WERI-Rb-1 (cell line): ENCODE measurements at regions not wholly inside any gene's neighbourhood (a gene's known extent, or its start where the extent isn't known, plus 50 kb on each side); places are given as distances from the start of the nearest gene placed in this dataset.

Source experiments
- DNase-seq: peaks from one replicate; pipeline ENCODE4 v3.0.0-alpha.2; 2020
- H3K27ac ChIP-seq: fragments of 250-450 bp; sonication (Bioruptor Pico); 2 replicates; pipeline ENCODE4 v1.5.1; 2020; ENCODE audit warnings: mild to moderate bottlenecking, moderate library complexity
- H3K27me3 ChIP-seq: fragments of 250-450 bp; sonication (Bioruptor Pico); 2 replicates; pipeline ENCODE4 v1.5.1; 2021; ENCODE audit warnings: mild to moderate bottlenecking, low read depth, moderate library complexity; ENCODE audit not compliant: insufficient read depth, severe bottlenecking
- H3K36me3 ChIP-seq: fragments of 250-450 bp; sonication (Bioruptor Pico); 2 replicates; pipeline ENCODE4 v1.5.1; 2020; ENCODE audit warnings: mild to moderate bottlenecking, moderate library complexity
- H3K4me3 ChIP-seq: 2 replicates; pipeline ENCODE4 v1.5.1; 2011; ENCODE audit warnings: low read depth, mild to moderate bottlenecking, control low read depth, low read length
- H3K9me3 ChIP-seq: fragments of 250-450 bp; sonication (Bioruptor Pico); 2 replicates; pipeline ENCODE4 v1.5.1; 2021; ENCODE audit warnings: mild to moderate bottlenecking, moderate library complexity; ENCODE audit not compliant: severe bottlenecking
- CTCF ChIP-seq: IDR thresholded peaks from 2 replicates; pipeline ENCODE4 v1.5.1; 2011; ENCODE audit warnings: low read depth, mild to moderate bottlenecking, control low read depth, inconsistent platforms, low read length

DNA sequence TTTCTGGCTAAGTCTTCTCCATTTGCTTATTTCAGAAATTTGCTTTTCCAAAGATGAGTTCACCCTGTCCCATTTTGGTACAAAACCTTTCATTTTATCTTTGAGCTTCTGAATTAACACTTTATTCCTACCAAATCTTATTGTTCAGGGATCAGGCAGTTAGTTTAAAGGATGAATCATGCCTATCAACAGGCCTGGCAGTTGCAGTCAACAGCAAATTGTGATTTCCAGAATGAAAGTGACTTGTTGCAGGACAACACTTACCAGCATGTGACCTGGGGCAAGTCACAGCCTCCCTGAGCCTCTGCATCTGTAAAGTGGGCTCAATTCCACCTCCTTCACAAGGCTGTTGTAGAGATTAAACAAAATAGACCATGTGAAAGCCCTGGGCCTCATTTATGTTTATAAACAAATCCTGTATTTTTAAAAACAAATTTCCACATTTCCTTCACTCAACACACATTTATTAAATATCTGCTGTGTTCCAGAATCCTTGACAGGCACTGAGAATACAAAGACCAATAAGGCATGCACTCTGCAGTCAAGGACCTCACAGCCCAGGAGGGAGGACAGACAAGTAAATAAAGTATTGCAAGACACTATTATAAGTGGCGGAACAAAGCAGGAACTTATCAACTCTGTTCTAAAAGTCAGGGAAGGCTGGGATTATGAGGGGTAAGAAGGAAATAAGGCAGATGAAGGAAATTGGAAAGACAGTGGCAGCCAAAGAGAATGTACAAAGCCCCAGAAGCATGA, 359.1 kb upstream of the IL12A start:
- Histone ChIP-seq H3K36me3 (no peaks in the 10 kb centered on the region), H3K27me3 (no peaks in the 10 kb centered on the region), H3K27ac (no peak overlapping the region), H3K4me3 (no peak overlapping the region), H3K9me3 (no peaks in the 10 kb centered on the region)
- TF ChIP-seq CTCF: no peak
- DNase-seq: no peak

GRCh38 chr3:159631226-159631625, 357.4 kb upstream of the IL12A start:
- no peak overlapping the region for H3K4me3 ChIP-seq
- no peak for TF ChIP-seq CTCF
- no peaks in the 10 kb centered on the region for H3K36me3 ChIP-seq

GRCh38 chr3:159632128-159632527, 356.5 kb upstream of the IL12A start:
- Histone ChIP-seq H3K27me3 (no peaks in the 10 kb centered on the region), H3K4me3 (no peak overlapping the region), H3K27ac (no peak overlapping the region), H3K36me3 (no peaks in the 10 kb centered on the region), H3K9me3 (no peaks in the 10 kb centered on the region)
- DNase-seq: no peak
- TF ChIP-seq CTCF: no peak

More at GRCh38 chr3:159631226-159631625, 357.4 kb upstream of the IL12A start:
- no peak for DNase-seq
- Histone ChIP-seq H3K27ac (no peak overlapping the region), H3K27me3 (no peaks in the 10 kb centered on the region), H3K9me3 (no peaks in the 10 kb centered on the region)

GRCh38 chr3:159632851-159633250, 355.8 kb upstream of the IL12A start:
- Histone ChIP-seq H3K27me3 (no peaks in the 10 kb centered on the region), H3K4me3 (no peak overlapping the region), H3K36me3 (no peaks in the 10 kb centered on the region), H3K27ac (no peak overlapping the region), H3K9me3 (no peaks in the 10 kb centered on the region)
- TF ChIP-seq CTCF: no peak
- DNase-seq: no peak

- no peak for TF ChIP-seq CTCF
- no peak overlapping the region for H3K4me3 ChIP-seq
- H3K27me3 ChIP-seq: no peaks in the 10 kb centered on the region
- no peak overlapping the region for H3K27ac ChIP-seq
- H3K36me3 ChIP-seq: no peaks in the 10 kb centered on the region
- H3K9me3 ChIP-seq: no peaks in the 10 kb centered on the region
- DNase-seq: no peak
Measured at GRCh38 chr3:159634483-159634882, 354.2 kb upstream of the IL12A start.
